HG02588 (cell line): ENCODE measurements at regions not wholly inside any gene's neighbourhood (a gene's known extent, or its start where the extent isn't known, plus 50 kb on each side); places are given as distances from the start of the nearest gene placed in this dataset.
"Not testable (repeated sequence)": the region's sequence is repeated elsewhere in the genome, so short reads cannot be mapped to it uniquely, and the experiment has no call there.

Source experiments
- ATAC-seq: cut with Tn5 transposase; IDR thresholded peaks from one replicate; pipeline ENCODE4 v1.9.1; 2021; ENCODE audit warnings: mild to moderate bottlenecking, moderate library complexity; ENCODE audit not compliant: unreplicated experiment

- not testable (repeated sequence) for ATAC-seq
Measured at GRCh38 chr2:19615402-19615801, 257.0 kb upstream of the OSR1 start.

- ATAC-seq: no peak
Measured at GRCh38 chr2:19614066-19614465, 255.6 kb upstream of the OSR1 start.

DNA sequence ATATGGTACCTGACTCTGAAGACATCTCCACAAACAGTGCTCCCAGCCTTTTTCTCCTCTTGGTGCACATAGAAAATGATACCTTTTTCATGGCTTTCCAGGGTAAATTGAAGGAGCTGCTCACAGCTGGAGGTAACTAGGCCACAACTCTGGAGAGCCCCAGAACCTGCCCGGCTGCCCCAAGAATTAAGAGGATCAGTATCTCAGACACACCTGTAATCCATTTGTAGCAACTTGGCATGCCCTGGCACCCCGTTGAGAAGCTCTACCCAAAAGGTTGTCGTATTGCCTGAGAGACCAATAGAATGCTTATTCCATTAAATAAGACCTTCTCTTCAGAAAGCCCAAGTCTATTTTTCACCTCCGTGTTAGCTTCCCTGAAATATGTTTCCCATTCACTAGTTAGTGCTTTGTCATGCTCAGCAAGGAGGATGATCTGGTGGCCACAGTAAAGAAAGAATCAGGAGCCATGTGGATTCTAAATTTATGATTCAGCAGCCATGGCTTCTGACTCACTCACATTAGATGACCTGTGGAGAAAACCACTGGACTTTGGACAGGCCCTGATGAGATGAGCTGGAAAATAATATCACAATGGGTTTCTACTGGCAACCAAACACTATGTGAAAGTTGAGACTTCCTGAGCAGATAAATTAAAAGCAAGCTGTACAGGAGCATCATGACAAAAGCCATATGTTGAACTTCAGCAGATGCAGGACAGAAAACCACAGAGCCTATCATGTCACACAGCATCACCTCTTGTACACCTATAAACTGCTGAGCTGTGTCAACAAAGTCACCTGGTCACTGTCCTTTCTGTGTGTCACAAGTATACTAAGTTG lies 253.3 kb upstream of the OSR1 start:
- ATAC-seq: no peak

- ATAC-seq: no peak
Measured at GRCh38 chr2:19609266-19609665, 250.8 kb upstream of the OSR1 start.

- no peak for ATAC-seq
Measured at GRCh38 chr2:19607931-19608771, 249.7 kb upstream of the OSR1 start.

- ATAC-seq: no peak
Measured at GRCh38 chr2:19607400-19607799, 249.0 kb upstream of the OSR1 start.

- no peak for ATAC-seq
Measured at GRCh38 chr2:19600982-19601381, 242.6 kb upstream of the OSR1 start.

- ATAC-seq: no peak
Measured at GRCh38 chr2:19600506-19600905, 242.1 kb upstream of the OSR1 start.

DNA sequence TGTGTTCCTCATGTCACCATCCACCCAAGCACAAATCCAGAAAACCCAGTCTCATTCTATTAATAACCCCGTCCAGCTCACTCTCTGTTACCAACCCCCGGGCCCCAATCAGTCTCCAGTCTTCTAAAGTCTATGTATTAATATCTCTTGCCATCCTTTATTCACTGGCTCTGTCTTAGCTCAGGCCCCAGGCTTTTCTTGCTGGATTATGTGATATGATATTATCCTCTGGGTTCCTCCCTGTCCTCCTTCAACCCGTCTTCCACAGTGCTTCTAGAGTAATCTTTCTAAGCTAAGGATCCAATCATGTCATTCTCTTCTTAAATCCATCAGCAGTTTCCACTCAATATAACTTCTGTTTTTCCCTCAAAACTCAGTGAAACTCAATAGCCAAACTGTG lies 240.5 kb upstream of the OSR1 start:
- no peak for ATAC-seq

DNA sequence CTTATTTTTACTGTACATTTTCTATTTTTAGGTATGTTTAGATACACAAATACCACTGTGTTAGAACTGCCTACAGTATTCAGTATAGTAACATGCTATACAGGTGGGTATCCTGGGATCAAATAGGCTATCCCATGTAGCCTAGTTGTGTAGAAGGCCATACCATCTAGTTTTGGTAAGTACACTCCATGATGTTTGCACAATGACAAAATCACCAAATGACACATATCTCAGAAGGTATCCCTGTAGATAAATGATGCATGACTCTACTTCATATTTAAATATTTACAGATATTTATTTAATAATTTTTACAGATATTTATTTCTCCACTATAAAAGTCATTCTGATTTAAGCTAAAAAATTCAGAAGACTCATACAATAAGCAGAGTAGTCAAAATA lies 233.8 kb upstream of the OSR1 start:
- no peak for ATAC-seq

GRCh38 chr2:19589791-19590190 lies 231.4 kb upstream of the OSR1 start:
- ATAC-seq: no peak

DNA sequence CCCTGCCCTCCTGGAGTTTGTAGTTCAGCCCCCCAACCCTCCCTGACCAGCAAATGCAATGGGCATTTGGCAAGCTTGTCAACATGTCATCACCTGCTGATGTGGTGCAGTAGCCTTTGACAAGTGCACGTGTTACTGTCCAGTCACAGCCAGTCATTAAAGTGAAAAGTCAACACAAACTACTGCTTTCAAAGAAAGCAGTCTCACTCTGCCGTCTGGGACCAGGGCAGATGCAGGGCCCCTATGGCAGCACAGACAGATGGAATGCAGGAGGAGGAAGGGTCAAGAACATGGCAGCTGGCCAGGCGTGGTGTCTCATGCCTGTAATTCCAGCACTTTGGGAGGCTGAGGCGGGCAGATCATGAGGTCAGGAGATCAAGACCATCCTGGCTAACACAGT lies 222.4 kb upstream of the OSR1 start:
- ATAC-seq: no peak

GRCh38 chr2:19580264-19580663 lies 221.8 kb upstream of the OSR1 start:
- no peak for ATAC-seq

GRCh38 chr2:19579461-19579860 lies 221.0 kb upstream of the OSR1 start:
- ATAC-seq: no peak

DNA sequence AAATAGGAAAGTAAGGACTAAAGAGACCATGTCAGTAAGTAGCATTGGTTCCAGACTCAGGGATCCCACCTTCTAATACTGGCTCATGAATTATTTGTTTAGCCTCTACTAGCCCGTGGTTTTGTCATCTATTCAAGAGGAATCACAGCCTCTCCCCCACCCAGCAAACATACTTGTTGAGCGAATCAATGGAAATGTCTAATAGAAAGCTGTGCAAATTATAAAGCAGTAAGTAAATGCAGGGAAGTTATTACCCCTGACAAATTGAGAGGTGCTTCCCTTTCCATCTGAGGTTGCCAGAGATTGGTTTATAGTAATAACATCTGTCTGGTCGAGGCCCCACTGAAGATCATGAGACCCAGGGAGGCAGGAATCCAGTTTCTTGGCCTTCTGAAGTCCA lies 219.3 kb upstream of the OSR1 start:
- ATAC-seq: no peak

GRCh38 chr2:19576411-19576810 lies 218.0 kb upstream of the OSR1 start:
- no peak for ATAC-seq

DNA sequence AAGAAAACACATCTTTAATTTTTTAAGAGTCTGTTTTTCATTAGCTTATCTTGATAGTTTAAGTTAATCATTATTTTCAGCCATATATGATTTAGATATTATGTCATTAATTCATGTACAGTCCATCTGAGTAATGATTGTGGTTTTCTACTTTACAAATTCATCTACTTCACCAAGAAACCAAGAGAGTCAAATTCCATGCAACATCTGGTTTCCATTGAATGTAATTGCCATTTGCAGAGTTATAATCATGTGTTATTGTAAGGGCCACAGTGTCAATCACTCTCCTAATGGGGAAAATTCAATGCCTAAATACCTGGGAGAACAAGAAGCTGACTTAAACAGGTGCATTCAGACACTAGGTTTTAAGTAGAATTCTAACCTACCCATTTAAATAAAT lies 217.2 kb upstream of the OSR1 start:
- ATAC-seq: no peak

- ATAC-seq: no peak
Measured at GRCh38 chr2:19574778-19575260, 216.4 kb upstream of the OSR1 start.

- ATAC-seq: no peak
Measured at GRCh38 chr2:19573784-19574183, 215.4 kb upstream of the OSR1 start.

DNA sequence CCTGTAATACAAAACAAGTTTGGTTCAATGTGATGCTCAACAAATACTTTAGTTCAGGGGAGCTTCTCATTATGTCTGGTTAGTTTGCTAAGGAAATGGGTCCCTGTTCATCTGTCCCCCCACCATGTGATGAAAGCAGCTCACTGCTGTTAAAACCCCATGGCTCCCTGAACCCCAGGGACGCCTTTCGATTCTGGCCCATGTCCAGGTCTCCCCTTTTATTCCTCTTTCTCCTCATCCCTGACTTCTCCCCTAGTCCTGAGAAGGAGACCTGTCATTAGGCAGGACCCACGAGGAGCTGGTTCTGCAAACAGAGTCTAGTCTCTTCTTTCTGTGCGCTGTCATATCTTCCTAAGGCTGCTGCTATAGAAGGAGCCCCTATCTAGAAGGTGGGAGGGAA lies 213.3 kb upstream of the OSR1 start:
- no peak for ATAC-seq

- ATAC-seq: no peak
Measured at GRCh38 chr2:19569300-19569791, 210.9 kb upstream of the OSR1 start.

DNA sequence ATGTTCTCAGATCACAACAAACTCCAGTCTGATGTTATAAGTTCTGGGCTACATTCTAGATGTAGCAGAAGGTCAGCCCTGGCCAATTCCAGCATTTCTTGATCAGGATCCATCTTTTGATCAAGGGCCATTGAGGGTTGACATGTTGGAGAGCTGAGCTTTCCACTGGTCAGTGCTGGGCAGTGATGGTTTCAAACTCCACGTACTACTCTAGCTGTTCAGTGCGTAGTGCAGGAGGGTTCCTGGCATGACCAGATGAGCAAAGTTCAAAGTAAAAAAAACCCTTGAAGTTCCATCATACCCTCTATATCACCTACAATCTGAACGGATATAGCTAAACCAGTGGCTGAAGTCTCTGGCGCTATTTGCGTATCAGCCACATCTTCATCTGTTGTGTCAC lies 210.4 kb upstream of the OSR1 start:
- no peak for ATAC-seq
